ENCODE measurements at regions not wholly inside any gene's neighbourhood (a gene's known extent, or its start where the extent isn't known, plus 50 kb on each side); places are given as distances from the start of the nearest gene placed in this dataset.
A peak's percentile ranks its signal among the peaks of the same experiment; 100 is the strongest.

GRCh38 chr6:23448281-23448680 lies 677.7 kb upstream of the NRSN1 start:
- DNase-seq (ENCODE audit: low read depth) = no peak
- no peak for TF ChIP-seq CTCF (IDR thresholded peaks at IDR 0.05; ENCODE audit: insufficient read depth, low read depth, low read length)
- no peak overlapping the region for H3K4me3 ChIP-seq (ENCODE audit: low read depth, low read length)

GRCh38 chr6:23454080-23454976 lies 671.7 kb upstream of the NRSN1 start:
- no peak for DNase-seq (ENCODE audit: low read depth)
- no peak overlapping the region for H3K4me3 ChIP-seq (ENCODE audit: low read depth, low read length)
- TF ChIP-seq CTCF (IDR thresholded peaks at IDR 0.05; ENCODE audit: insufficient read depth, low read depth, low read length) = no peak

GRCh38 chr6:23455754-23456153 lies 670.3 kb upstream of the NRSN1 start:
- no peak for TF ChIP-seq CTCF (IDR thresholded peaks at IDR 0.05; ENCODE audit: insufficient read depth, low read depth, low read length)
- no peak overlapping the region for H3K4me3 ChIP-seq (ENCODE audit: low read depth, low read length)
- DNase-seq (ENCODE audit: low read depth) = no peak

- no peak for TF ChIP-seq CTCF (IDR thresholded peaks at IDR 0.05; ENCODE audit: insufficient read depth, low read depth, low read length)
- H3K4me3 ChIP-seq (ENCODE audit: low read depth, low read length) = no peak overlapping the region
- DNase-seq (ENCODE audit: low read depth) = no peak
Measured at GRCh38 chr6:23456396-23456795, 669.6 kb upstream of the NRSN1 start.

DNA sequence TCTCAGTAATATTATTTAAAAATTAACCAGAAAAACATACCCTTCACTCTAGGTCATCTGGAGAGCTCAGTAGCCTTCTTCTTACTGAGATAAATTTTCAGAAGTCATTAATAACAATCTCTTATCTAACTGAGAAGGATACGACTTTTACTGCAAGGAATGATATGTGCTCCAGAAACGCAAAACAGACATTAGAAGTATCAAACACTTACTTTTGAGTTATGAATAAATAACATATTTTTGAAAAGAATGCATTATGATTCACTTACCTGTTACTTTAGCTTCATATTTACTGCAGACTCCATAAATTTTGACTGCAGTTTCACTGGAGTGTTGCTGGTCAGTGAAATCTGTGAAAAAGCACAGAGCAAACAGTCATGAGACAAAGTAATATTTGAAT lies 668.7 kb upstream of the NRSN1 start:
- no peak overlapping the region for H3K4me3 ChIP-seq (ENCODE audit: low read depth, low read length)
- TF ChIP-seq CTCF (IDR thresholded peaks at IDR 0.05; ENCODE audit: insufficient read depth, low read depth, low read length) = no peak
- no peak for DNase-seq (ENCODE audit: low read depth)

DNA sequence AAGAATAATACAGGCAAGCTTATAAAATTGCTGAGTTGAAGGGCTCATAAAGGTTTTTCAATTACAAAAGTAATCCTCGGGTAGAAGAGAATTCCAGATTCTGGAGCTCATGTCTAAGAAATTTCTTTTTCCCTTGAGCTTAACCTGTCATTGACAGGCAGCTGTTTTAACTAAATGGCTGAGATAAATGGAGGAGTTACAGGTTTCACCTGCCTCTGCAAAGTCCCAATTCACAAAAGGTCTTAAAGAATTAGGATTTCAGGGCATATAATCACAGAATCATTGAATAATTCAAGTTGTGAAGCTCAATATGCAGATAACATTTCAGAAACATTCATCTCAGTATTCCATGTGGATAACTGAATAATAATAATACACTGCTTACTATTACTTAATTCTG lies 660.1 kb upstream of the NRSN1 start:
- no peak for DNase-seq (ENCODE audit: low read depth)
- TF ChIP-seq CTCF (IDR thresholded peaks at IDR 0.05; ENCODE audit: insufficient read depth, low read depth, low read length) = no peak

GRCh38 chr6:23477586-23477985 lies 648.4 kb upstream of the NRSN1 start:
- H3K4me3 ChIP-seq (ENCODE audit: low read depth, low read length) = no peak overlapping the region

More for the DNA sequence above, 660.1 kb upstream of the NRSN1 start:
- no peak overlapping the region for H3K4me3 ChIP-seq (ENCODE audit: low read depth, low read length)

More at GRCh38 chr6:23477586-23477985, 648.4 kb upstream of the NRSN1 start:
- DNase-seq (ENCODE audit: low read depth) = peak; percentile 5
- no peak for TF ChIP-seq CTCF (IDR thresholded peaks at IDR 0.05; ENCODE audit: insufficient read depth, low read depth, low read length)

Measured in fibroblast of villous mesenchyme (primary cell).